GM12878 (cell line): ENCODE measurements at regions not wholly inside any gene's neighbourhood (a gene's known extent, or its start where the extent isn't known, plus 50 kb on each side); places are given as distances from the start of the nearest gene placed in this dataset.
A peak's percentile ranks its signal among the peaks of the same experiment; 100 is the strongest.

Experiments used
- ATAC-seq: fragments of 200-7000 bp; cut with Tn5 transposase; 3 replicates; pipeline ENCODE4 v1.9.1; 2020; ENCODE audit warnings: mild to moderate bottlenecking, moderate library complexity
- BruUV-seq: library from RNA; stranded (reverse); fragments of 400-500 nt; replicated peaks from 2 replicates; lab custom pipeline; 2021; lab: Mats Ljungman, UMichigan
- CTCF ChIA-PET: fragments of 300-600 bp; sonication (Branson Sonifier 250); formaldehyde crosslinking; extraction: SDS; loops from one replicate; lab custom pipeline; 2021; ENCODE audit warnings: inconsistent platforms; lab: Yijun Ruan, JAX
- POLR2A ChIA-PET: fragments of 350-600 bp; formaldehyde crosslinking; extraction: SDS; loops from one replicate; lab custom pipeline; 2021; ENCODE audit warnings: inconsistent platforms; lab: Charles Lee
- RAD21 ChIA-PET: fragments of 300-600 bp; sonication (Branson Sonifier 250); formaldehyde crosslinking; loops from one replicate; lab custom pipeline; 2023; ENCODE audit warnings: antibody characterized with exemption; ENCODE audit not compliant: unreplicated experiment; lab: Charles Lee
- SMC1A ChIA-PET: fragments of 300-600 bp; sonication (Branson Sonifier 250); formaldehyde crosslinking; loops from one replicate; lab custom pipeline; 2023; ENCODE audit not compliant: unreplicated experiment, uncharacterized antibody; lab: Charles Lee
- DNase-seq: peaks from one replicate; pipeline ENCODE4 v3.0.0-alpha.2; 2011; ENCODE audit warnings: low read depth, low spot score
- FAIRE-seq: peaks from 3 replicates; lab custom pipeline; 2011; peaks lifted over from hg19 to GRCh38; lab: Jason Lieb, UNC
- H2AFZ ChIP-seq: 2 replicates; pipeline ENCODE4 v1.6.0; 2011; ENCODE audit warnings: low read depth, low read length, control low read depth; ENCODE audit not compliant: control insufficient read depth
- H3K27ac ChIP-seq: 2 replicates; pipeline ENCODE4 v1.5.1; 2011; ENCODE audit warnings: control low read depth; ENCODE audit not compliant: control insufficient read depth, insufficient read depth
- H3K27me3 ChIP-seq, 2 experiments: replicated peaks in 1 of 2; 2 replicates each; pipeline versions ENCODE4 v1.6.0 to v1.6.1; 2011; ENCODE audit warnings: low read length in 1 of 2; ENCODE audit not compliant: control insufficient read depth in 2 of 2, insufficient read depth in 2 of 2
- H3K36me3 ChIP-seq, 2 experiments: 2 replicates each; pipeline ENCODE4 v1.5.1; 2011; ENCODE audit warnings: low read length in 1 of 2; ENCODE audit not compliant: control insufficient read depth in 2 of 2, insufficient read depth in 2 of 2
- H3K4me1 ChIP-seq: 2 replicates; pipeline ENCODE4 v1.6.1; 2011; ENCODE audit warnings: mild to moderate bottlenecking, low read length, moderate library complexity, mixed read lengths; ENCODE audit not compliant: control insufficient read depth, insufficient read depth
- H3K4me2 ChIP-seq: 2 replicates; pipeline ENCODE4 v1.6.0; 2011; ENCODE audit warnings: control low read depth; ENCODE audit not compliant: control insufficient read depth, insufficient read depth
- H3K4me3 ChIP-seq: fragments of 200-600 bp; sonication (generic); 2 replicates; pipeline ENCODE4 v1.5.1; 2016
- H3K79me2 ChIP-seq: 2 replicates; pipeline ENCODE4 v1.6.0; 2011; ENCODE audit warnings: low read length; ENCODE audit not compliant: control insufficient read depth, insufficient read depth
- H3K9ac ChIP-seq: 2 replicates; pipeline ENCODE4 v1.8.0; 2011; ENCODE audit warnings: low read length, control low read depth, mixed read lengths; ENCODE audit not compliant: control insufficient read depth, insufficient read depth
- H3K9me3 ChIP-seq: replicated peaks from 3 replicates; pipeline ENCODE4 v1.5.1; 2011; ENCODE audit warnings: mild to moderate bottlenecking, low read length; ENCODE audit not compliant: control insufficient read depth, insufficient read depth
- H4K20me1 ChIP-seq: 2 replicates; pipeline ENCODE4 v1.6.0; 2011; ENCODE audit not compliant: control insufficient read depth, insufficient read depth
- JUND ChIP-seq: IDR thresholded peaks from 2 replicates; pipeline ENCODE4 v1.6.1; 2012; ENCODE audit warnings: low read depth, mild to moderate bottlenecking, low read length, improper control_type of control experiment, moderate library complexity
- RAD51 ChIP-seq: fragments of 450-650 bp; IDR thresholded peaks from 2 replicates; pipeline ENCODE4 v1.6.1; 2016; ENCODE audit warnings: moderate library complexity, mild to moderate bottlenecking, inconsistent platforms
- RB1 ChIP-seq: fragments of 450-650 bp; formaldehyde crosslinking; IDR thresholded peaks from 2 replicates; pipeline ENCODE4 v1.6.1; 2017; ENCODE audit warnings: mild to moderate bottlenecking, borderline replicate concordance
- SMARCA5 ChIP-seq: fragments of 450-650 bp; IDR thresholded peaks from 2 replicates; pipeline ENCODE4 v1.6.1; 2017; ENCODE audit warnings: mild to moderate bottlenecking
- SREBF2 ChIP-seq: IDR thresholded peaks from 2 replicates; pipeline ENCODE4 v1.6.1; 2012; ENCODE audit warnings: mild to moderate bottlenecking, low read length
- WGBS: methylation state at CpG from one replicate; pipeline ENCODE4 v1.1.6; 2016; ENCODE audit warnings: low lambda C conversion rate; ENCODE audit not compliant: insufficient replicate concordance, insufficient coverage; ENCODE audit errors: missing lambda C conversion rate; 5-methylcytosine and 5-hydroxymethylcytosine counted together
- in situ Hi-C: fragments of 300-500 bp; cut with MboI; formaldehyde crosslinking; loops from 9 replicates; pipeline ENCODE4 v1.14.3; 2018; ENCODE audit warnings: mixed read lengths
- intact Hi-C: fragments of 100-400 bp; cut with micrococcal nuclease; formaldehyde crosslinking; loops from one replicate; pipeline ENCODE4 v1.14.2; 2022; ENCODE audit not compliant: unreplicated experiment
- TF ChIP-seq, protein P1 (sequence below): fragments of 450-650 bp; IDR thresholded peaks from 2 replicates; pipeline ENCODE4 v1.6.1; 2017; ENCODE audit warnings: mild to moderate bottlenecking
- TF ChIP-seq, protein P2 (sequence below): fragments of 450-650 bp; IDR thresholded peaks from 2 replicates; pipeline ENCODE4 v1.6.1; 2016; ENCODE audit warnings: mild to moderate bottlenecking
- TF ChIP-seq, protein P3 (sequence below): fragments of 450-650 bp; formaldehyde crosslinking; IDR thresholded peaks from 2 replicates; pipeline ENCODE4 v1.4.0; 2022; ENCODE audit warnings: mild to moderate bottlenecking, moderate library complexity
- TF ChIP-seq, protein P4 (sequence below): IDR thresholded peaks from 2 replicates; pipeline ENCODE4 v1.6.1; 2012; ENCODE audit warnings: low read length, inconsistent platforms
- TF ChIP-seq, protein P5 (sequence below): fragments of 450-650 bp; IDR thresholded peaks from 2 replicates; pipeline ENCODE4 v1.6.1; 2017; ENCODE audit warnings: low read depth, mild to moderate bottlenecking, moderate library complexity
- TF ChIP-seq, protein P6 (sequence below): fragments of 150-350 bp; IDR thresholded peaks from 2 replicates; pipeline ENCODE4 v1.6.1; 2016; ENCODE audit warnings: low read depth, low read length

DNA sequence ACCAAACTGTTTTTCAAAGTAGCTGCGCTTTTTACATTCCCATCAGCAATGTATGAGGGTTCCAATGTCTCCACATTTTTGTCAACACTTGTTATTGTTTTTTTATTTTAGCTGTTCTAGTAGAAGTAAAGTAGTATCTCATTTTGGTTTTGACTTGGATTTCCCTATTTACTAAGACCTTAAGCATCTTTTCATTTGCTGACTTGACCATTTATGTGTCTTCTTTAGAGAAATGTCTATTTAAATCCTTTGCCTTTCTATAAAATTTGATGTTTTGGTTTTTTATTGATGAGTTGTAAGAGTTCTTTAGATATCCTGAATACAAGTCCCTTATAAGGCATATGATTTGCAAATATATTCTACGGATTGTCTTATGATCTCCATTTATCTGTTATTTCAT lies 110.6 kb downstream of the CD164 start:
- CTCF ChIA-PET, result no interaction called here
- peak; percentile 52 for FAIRE-seq
- in situ Hi-C loops, result no loop called here

More for the DNA sequence above, 110.6 kb downstream of the CD164 start:
- Histone ChIP-seq H4K20me1 (no peaks in the 10 kb centered on the region), H3K4me2 (no peak overlapping the region), H3K9ac (no peak overlapping the region), H3K4me3 (no peak overlapping the region), H3K4me1 (no peaks in the 10 kb centered on the region), H2AFZ (no peak overlapping the region), H3K27me3 (no peaks in the 10 kb centered on the region), H3K79me2 (no peaks in the 10 kb centered on the region), H3K36me3 (no peaks in the 10 kb centered on the region), H3K9me3 (peaks cover 2% of the 10 kb centered on the region; the same call in 2 of the 3 replicates), H3K27ac (no peak overlapping the region)
- intact Hi-C loops, result no loop called here
- DNase-seq (no peak), ATAC-seq (no peak)
- SMC1A ChIA-PET, result no interaction called here
- 32% methylated on average over 2 of the region's 2 CpGs for WGBS
- no TSS peak for BruUV-seq
- POLR2A ChIA-PET, result no interaction called here
- TF ChIP-seq, protein P1, sequence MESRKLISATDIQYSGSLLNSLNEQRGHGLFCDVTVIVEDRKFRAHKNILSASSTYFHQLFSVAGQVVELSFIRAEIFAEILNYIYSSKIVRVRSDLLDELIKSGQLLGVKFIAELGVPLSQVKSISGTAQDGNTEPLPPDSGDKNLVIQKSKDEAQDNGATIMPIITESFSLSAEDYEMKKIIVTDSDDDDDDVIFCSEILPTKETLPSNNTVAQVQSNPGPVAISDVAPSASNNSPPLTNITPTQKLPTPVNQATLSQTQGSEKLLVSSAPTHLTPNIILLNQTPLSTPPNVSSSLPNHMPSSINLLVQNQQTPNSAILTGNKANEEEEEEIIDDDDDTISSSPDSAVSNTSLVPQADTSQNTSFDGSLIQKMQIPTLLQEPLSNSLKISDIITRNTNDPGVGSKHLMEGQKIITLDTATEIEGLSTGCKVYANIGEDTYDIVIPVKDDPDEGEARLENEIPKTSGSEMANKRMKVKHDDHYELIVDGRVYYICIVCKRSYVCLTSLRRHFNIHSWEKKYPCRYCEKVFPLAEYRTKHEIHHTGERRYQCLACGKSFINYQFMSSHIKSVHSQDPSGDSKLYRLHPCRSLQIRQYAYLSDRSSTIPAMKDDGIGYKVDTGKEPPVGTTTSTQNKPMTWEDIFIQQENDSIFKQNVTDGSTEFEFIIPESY, result no peak
- TF ChIP-seq, protein P2, sequence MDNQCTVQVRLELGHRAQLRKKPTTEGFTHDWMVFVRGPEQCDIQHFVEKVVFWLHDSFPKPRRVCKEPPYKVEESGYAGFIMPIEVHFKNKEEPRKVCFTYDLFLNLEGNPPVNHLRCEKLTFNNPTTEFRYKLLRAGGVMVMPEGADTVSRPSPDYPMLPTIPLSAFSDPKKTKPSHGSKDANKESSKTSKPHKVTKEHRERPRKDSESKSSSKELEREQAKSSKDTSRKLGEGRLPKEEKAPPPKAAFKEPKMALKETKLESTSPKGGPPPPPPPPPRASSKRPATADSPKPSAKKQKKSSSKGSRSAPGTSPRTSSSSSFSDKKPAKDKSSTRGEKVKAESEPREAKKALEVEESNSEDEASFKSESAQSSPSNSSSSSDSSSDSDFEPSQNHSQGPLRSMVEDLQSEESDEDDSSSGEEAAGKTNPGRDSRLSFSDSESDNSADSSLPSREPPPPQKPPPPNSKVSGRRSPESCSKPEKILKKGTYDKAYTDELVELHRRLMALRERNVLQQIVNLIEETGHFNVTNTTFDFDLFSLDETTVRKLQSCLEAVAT, result no peak
- no peak for TF ChIP-seq SMARCA5
- no peak for TF ChIP-seq JUND
- TF ChIP-seq, protein P3, sequence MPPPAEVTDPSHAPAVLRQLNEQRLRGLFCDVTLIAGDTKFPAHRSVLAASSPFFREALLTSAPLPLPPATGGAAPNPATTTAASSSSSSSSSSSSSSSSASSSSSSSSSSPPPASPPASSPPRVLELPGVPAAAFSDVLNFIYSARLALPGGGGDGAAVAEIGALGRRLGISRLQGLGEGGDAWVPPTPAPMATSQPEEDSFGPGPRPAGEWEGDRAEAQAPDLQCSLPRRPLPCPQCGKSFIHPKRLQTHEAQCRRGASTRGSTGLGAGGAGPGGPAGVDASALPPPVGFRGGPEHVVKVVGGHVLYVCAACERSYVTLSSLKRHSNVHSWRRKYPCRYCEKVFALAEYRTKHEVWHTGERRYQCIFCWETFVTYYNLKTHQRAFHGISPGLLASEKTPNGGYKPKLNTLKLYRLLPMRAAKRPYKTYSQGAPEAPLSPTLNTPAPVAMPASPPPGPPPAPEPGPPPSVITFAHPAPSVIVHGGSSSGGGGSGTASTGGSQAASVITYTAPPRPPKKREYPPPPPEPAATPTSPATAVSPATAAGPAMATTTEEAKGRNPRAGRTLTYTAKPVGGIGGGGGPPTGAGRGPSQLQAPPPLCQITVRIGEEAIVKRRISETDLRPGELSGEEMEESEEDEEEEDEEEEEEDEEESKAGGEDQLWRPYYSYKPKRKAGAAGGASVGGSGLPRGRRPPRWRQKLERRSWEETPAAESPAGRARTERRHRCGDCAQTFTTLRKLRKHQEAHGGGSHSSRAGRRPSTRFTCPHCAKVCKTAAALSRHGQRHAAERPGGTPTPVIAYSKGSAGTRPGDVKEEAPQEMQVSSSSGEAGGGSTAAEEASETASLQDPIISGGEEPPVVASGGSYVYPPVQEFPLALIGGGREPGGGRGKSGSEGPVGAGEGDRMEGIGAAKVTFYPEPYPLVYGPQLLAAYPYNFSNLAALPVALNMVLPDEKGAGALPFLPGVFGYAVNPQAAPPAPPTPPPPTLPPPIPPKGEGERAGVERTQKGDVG (CRISPR knock-in tag), result no peak
- no peak for TF ChIP-seq RB1
- TF ChIP-seq, protein P4, sequence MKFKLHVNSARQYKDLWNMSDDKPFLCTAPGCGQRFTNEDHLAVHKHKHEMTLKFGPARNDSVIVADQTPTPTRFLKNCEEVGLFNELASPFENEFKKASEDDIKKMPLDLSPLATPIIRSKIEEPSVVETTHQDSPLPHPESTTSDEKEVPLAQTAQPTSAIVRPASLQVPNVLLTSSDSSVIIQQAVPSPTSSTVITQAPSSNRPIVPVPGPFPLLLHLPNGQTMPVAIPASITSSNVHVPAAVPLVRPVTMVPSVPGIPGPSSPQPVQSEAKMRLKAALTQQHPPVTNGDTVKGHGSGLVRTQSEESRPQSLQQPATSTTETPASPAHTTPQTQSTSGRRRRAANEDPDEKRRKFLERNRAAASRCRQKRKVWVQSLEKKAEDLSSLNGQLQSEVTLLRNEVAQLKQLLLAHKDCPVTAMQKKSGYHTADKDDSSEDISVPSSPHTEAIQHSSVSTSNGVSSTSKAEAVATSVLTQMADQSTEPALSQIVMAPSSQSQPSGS, result no peak
- TF ChIP-seq, protein P5, sequence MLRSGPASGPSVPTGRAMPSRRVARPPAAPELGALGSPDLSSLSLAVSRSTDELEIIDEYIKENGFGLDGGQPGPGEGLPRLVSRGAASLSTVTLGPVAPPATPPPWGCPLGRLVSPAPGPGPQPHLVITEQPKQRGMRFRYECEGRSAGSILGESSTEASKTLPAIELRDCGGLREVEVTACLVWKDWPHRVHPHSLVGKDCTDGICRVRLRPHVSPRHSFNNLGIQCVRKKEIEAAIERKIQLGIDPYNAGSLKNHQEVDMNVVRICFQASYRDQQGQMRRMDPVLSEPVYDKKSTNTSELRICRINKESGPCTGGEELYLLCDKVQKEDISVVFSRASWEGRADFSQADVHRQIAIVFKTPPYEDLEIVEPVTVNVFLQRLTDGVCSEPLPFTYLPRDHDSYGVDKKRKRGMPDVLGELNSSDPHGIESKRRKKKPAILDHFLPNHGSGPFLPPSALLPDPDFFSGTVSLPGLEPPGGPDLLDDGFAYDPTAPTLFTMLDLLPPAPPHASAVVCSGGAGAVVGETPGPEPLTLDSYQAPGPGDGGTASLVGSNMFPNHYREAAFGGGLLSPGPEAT, result no peak
- no peak for TF ChIP-seq SREBF2
- TF ChIP-seq, protein P6, sequence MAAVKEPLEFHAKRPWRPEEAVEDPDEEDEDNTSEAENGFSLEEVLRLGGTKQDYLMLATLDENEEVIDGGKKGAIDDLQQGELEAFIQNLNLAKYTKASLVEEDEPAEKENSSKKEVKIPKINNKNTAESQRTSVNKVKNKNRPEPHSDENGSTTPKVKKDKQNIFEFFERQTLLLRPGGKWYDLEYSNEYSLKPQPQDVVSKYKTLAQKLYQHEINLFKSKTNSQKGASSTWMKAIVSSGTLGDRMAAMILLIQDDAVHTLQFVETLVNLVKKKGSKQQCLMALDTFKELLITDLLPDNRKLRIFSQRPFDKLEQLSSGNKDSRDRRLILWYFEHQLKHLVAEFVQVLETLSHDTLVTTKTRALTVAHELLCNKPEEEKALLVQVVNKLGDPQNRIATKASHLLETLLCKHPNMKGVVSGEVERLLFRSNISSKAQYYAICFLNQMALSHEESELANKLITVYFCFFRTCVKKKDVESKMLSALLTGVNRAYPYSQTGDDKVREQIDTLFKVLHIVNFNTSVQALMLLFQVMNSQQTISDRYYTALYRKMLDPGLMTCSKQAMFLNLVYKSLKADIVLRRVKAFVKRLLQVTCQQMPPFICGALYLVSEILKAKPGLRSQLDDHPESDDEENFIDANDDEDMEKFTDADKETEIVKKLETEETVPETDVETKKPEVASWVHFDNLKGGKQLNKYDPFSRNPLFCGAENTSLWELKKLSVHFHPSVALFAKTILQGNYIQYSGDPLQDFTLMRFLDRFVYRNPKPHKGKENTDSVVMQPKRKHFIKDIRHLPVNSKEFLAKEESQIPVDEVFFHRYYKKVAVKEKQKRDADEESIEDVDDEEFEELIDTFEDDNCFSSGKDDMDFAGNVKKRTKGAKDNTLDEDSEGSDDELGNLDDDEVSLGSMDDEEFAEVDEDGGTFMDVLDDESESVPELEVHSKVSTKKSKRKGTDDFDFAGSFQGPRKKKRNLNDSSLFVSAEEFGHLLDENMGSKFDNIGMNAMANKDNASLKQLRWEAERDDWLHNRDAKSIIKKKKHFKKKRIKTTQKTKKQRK, result no peak
- no peak for TF ChIP-seq RAD51
- RAD21 ChIA-PET, result no interaction called here
